Urothelium cell line (cell line): ENCODE measurements at regions not wholly inside any gene's neighbourhood (a gene's known extent, or its start where the extent isn't known, plus 50 kb on each side); places are given as distances from the start of the nearest gene placed in this dataset.

ENCODE experiments used
- DNase-seq: peaks from one replicate; pipeline ENCODE4 v3.0.0; 2011; ENCODE audit warnings: low spot score, mixed read lengths
- FAIRE-seq: peaks from 2 replicates; lab custom pipeline; 2011; peaks lifted over from hg19 to GRCh38; lab: Jason Lieb, UNC

GRCh38 chr2:238649936-238650518 lies 197.9 kb upstream of the TWIST2 start:
- FAIRE-seq, result no peak

GRCh38 chr2:238650536-238650935 lies 197.3 kb upstream of the TWIST2 start:
- DNase-seq (no peak), FAIRE-seq (no peak)

More at GRCh38 chr2:238649936-238650518, 197.9 kb upstream of the TWIST2 start:
- DNase-seq, result no peak

- DNase-seq, result no peak
- FAIRE-seq, result no peak
These were observed 196.4 kb upstream of the TWIST2 start for GRCh38 chr2:238651306-238652052.

- no peak for DNase-seq
- FAIRE-seq, result no peak
These were observed 195.7 kb upstream of the TWIST2 start for GRCh38 chr2:238652053-238652770.

- FAIRE-seq, result no peak
- no peak for DNase-seq
These were observed 195.1 kb upstream of the TWIST2 start for GRCh38 chr2:238652771-238653157.

- FAIRE-seq (no peak), DNase-seq (no peak)
These were observed 194.3 kb upstream of the TWIST2 start for GRCh38 chr2:238653431-238654109.

- no peak for FAIRE-seq
- no peak for DNase-seq
These were observed 193.2 kb upstream of the TWIST2 start for GRCh38 chr2:238654479-238655197.

GRCh38 chr2:238655198-238655860 lies 192.6 kb upstream of the TWIST2 start:
- DNase-seq (no peak), FAIRE-seq (no peak)

- no peak for FAIRE-seq
These were observed 191.7 kb upstream of the TWIST2 start for GRCh38 chr2:238655974-238656722.

GRCh38 chr2:238657132-238658053 lies 190.5 kb upstream of the TWIST2 start:
- DNase-seq (no peak), FAIRE-seq (no peak)

More at GRCh38 chr2:238655974-238656722, 191.7 kb upstream of the TWIST2 start:
- DNase-seq, result no peak

- no peak for FAIRE-seq
- no peak for DNase-seq
These were observed 189.9 kb upstream of the TWIST2 start for GRCh38 chr2:238658054-238658407.

GRCh38 chr2:238658820-238659219 lies 189.1 kb upstream of the TWIST2 start:
- FAIRE-seq (no peak), DNase-seq (no peak)

GRCh38 chr2:238659231-238659630 lies 188.7 kb upstream of the TWIST2 start:
- FAIRE-seq (no peak), DNase-seq (no peak)

- DNase-seq (no peak), FAIRE-seq (no peak)
These were observed 184.3 kb upstream of the TWIST2 start for GRCh38 chr2:238663586-238663985.

GRCh38 chr2:238665919-238666318 lies 182.0 kb upstream of the TWIST2 start:
- FAIRE-seq (no peak), DNase-seq (no peak)

GRCh38 chr2:238666543-238666942 lies 181.3 kb upstream of the TWIST2 start:
- no peak for DNase-seq
- no peak for FAIRE-seq

GRCh38 chr2:238667008-238667407 lies 180.9 kb upstream of the TWIST2 start:
- no peak for DNase-seq
- FAIRE-seq, result no peak

- DNase-seq (no peak), FAIRE-seq (no peak)
These were observed 180.2 kb upstream of the TWIST2 start for GRCh38 chr2:238667639-238668038.
